OCI-LY1 (cell line): ENCODE measurements at regions not wholly inside any gene's neighbourhood (a gene's known extent, or its start where the extent isn't known, plus 50 kb on each side); places are given as distances from the start of the nearest gene placed in this dataset.

ENCODE experiments used
- EZH2 ChIP-seq: fragments of 200-600 bp; sonication (generic), shearing (Covaris generic); IDR thresholded peaks from 2 replicates; pipeline ENCODE4 v1.8.0; 2017; ENCODE audit warnings: borderline replicate concordance, mixed run types, mild to moderate bottlenecking, antibody characterized with exemption, low read length, moderate library complexity, mixed read lengths
- TF ChIP-seq, protein P1 (sequence below): fragments of 200-600 bp; sonication (generic), shearing (Covaris generic); IDR thresholded peaks from 2 replicates; pipeline ENCODE4 v1.5.1; 2017; ENCODE audit warnings: mild to moderate bottlenecking, antibody characterized with exemption, low read length, moderate library complexity, mixed read lengths

DNA sequence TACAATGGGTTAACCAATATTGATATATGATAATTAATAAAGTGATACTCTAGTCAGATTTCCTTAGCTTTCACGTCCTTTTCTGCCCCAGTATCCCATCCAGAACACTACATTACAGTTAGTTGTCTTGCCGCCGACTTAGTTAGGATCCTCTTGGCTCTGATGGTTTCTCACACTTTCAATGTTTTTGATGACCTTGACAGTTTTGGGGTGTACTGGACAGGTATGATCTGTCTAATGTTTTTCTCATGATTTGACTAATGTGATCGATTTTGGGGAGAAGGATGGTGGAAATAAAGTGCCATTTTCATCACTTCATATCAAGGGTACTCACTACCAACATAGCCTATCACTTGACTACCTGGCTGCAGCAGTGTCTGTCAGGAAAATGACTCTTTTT is 245.0 kb upstream of the TMC3 start:
- TF ChIP-seq, protein P1, sequence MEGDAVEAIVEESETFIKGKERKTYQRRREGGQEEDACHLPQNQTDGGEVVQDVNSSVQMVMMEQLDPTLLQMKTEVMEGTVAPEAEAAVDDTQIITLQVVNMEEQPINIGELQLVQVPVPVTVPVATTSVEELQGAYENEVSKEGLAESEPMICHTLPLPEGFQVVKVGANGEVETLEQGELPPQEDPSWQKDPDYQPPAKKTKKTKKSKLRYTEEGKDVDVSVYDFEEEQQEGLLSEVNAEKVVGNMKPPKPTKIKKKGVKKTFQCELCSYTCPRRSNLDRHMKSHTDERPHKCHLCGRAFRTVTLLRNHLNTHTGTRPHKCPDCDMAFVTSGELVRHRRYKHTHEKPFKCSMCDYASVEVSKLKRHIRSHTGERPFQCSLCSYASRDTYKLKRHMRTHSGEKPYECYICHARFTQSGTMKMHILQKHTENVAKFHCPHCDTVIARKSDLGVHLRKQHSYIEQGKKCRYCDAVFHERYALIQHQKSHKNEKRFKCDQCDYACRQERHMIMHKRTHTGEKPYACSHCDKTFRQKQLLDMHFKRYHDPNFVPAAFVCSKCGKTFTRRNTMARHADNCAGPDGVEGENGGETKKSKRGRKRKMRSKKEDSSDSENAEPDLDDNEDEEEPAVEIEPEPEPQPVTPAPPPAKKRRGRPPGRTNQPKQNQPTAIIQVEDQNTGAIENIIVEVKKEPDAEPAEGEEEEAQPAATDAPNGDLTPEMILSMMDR = no peak
- TF ChIP-seq EZH2 = no peak
